GM23338 (cell line): ENCODE measurements at regions not wholly inside any gene's neighbourhood (a gene's known extent, or its start where the extent isn't known, plus 50 kb on each side); places are given as distances from the start of the nearest gene placed in this dataset.

Experiments used
- ATAC-seq: fragments of 200-7000 bp; cut with Tn5 transposase; 3 replicates; pipeline ENCODE4 v1.9.1; 2020
- DNase-seq: peaks from one replicate; pipeline ENCODE4 v3.0.0-alpha.2; 2015; ENCODE audit warnings: low spot score
- H2AFZ ChIP-seq: fragments of 200-600 bp; sonication (generic); 2 replicates; pipeline ENCODE4 v1.8.0; 2016; ENCODE audit warnings: antibody characterized with exemption, mild to moderate bottlenecking, moderate library complexity
- H3F3A ChIP-seq: fragments of 200-600 bp; sonication (generic); replicated peaks from 2 replicates; pipeline ENCODE4 v1.8.0; 2017; ENCODE audit warnings: antibody characterized with exemption, mixed run types, low read depth
- H3K27ac ChIP-seq: fragments of 200-600 bp; sonication (generic); 2 replicates; pipeline ENCODE4 v1.6.1; 2016; ENCODE audit warnings: low read depth
- H3K27me3 ChIP-seq: fragments of 200-600 bp; sonication (generic); 2 replicates; pipeline ENCODE4 v1.8.0; 2016; ENCODE audit warnings: mild to moderate bottlenecking, mixed run types, moderate library complexity; ENCODE audit not compliant: insufficient read depth
- H3K36me3 ChIP-seq: fragments of 200-600 bp; sonication (generic); 2 replicates; pipeline ENCODE4 v1.8.0; 2016; ENCODE audit warnings: mild to moderate bottlenecking; ENCODE audit not compliant: insufficient read depth
- H3K4me1 ChIP-seq: fragments of 200-600 bp; sonication (generic); 2 replicates; pipeline ENCODE4 v1.8.0; 2016; ENCODE audit warnings: mild to moderate bottlenecking, moderate library complexity; ENCODE audit not compliant: insufficient read depth
- H3K4me2 ChIP-seq: fragments of 200-600 bp; sonication (generic); 2 replicates; pipeline ENCODE4 v1.7.1; 2017; ENCODE audit warnings: mixed run types
- H3K4me3 ChIP-seq: fragments of 200-600 bp; sonication (generic); 2 replicates; pipeline ENCODE4 v1.6.1; 2016; ENCODE audit warnings: mixed run types
- H3K79me2 ChIP-seq: fragments of 200-600 bp; sonication (generic); replicated peaks from 2 replicates; pipeline ENCODE4 v1.8.0; 2017; ENCODE audit warnings: mild to moderate bottlenecking; ENCODE audit not compliant: insufficient read depth
- H3K9me2 ChIP-seq: fragments of 200-600 bp; sonication (generic); 2 replicates; pipeline ENCODE4 v1.8.0; 2017; ENCODE audit not compliant: insufficient read depth
- H4K20me1 ChIP-seq: fragments of 200-600 bp; sonication (generic); replicated peaks from 2 replicates; pipeline ENCODE4 v1.8.0; 2017; ENCODE audit warnings: mild to moderate bottlenecking; ENCODE audit not compliant: insufficient read depth
- H3K27ac Mint-ChIP-seq: 2 replicates; pipeline ENCODE4 v1.8.0; 2020; ENCODE audit warnings: inconsistent platforms, mild to moderate bottlenecking, moderate library complexity, mixed read lengths
- H3K27me3 Mint-ChIP-seq: 3 replicates; pipeline ENCODE4 v1.8.0; 2022; ENCODE audit warnings: low read depth, mild to moderate bottlenecking, moderate library complexity, mixed read lengths, inconsistent platforms; ENCODE audit not compliant: insufficient read depth, poor library complexity
- H3K36me3 Mint-ChIP-seq: 3 replicates; pipeline ENCODE4 v1.8.0; 2021; ENCODE audit warnings: low read depth, mild to moderate bottlenecking, inconsistent platforms, moderate library complexity, mixed read lengths
- H3K4me1 Mint-ChIP-seq: 3 replicates; pipeline ENCODE4 v1.8.0; 2020; ENCODE audit warnings: mild to moderate bottlenecking, inconsistent platforms, mixed read lengths
- H3K4me3 Mint-ChIP-seq: 3 replicates; pipeline ENCODE4 v1.8.0; 2021; ENCODE audit warnings: moderate library complexity, mild to moderate bottlenecking, inconsistent platforms, mixed read lengths
- H3K9me3 Mint-ChIP-seq: 3 replicates; pipeline ENCODE4 v1.8.0; 2020; ENCODE audit warnings: moderate library complexity, mild to moderate bottlenecking, inconsistent platforms, mixed read lengths
- CREB1 ChIP-seq: fragments of 250-450 bp; sonication (Bioruptor Pico); IDR thresholded peaks from 2 replicates; pipeline ENCODE4 v1.5.0; 2020; ENCODE audit warnings: low read depth, mild to moderate bottlenecking, moderate library complexity
- EZH2phosphoT487 ChIP-seq: fragments of 200-600 bp; sonication (generic); IDR thresholded peaks from one replicate; pipeline ENCODE4 v1.8.1; 2018; ENCODE audit warnings: antibody characterized with exemption; ENCODE audit not compliant: unreplicated experiment
- JUNB ChIP-seq: IDR thresholded peaks from one replicate; pipeline ENCODE4 v1.6.1; 2016; ENCODE audit warnings: antibody characterized with exemption; ENCODE audit not compliant: unreplicated experiment
- NANOG ChIP-seq: IDR thresholded peaks from 2 replicates; pipeline ENCODE4 v1.6.1; 2016; ENCODE audit warnings: antibody characterized with exemption, borderline replicate concordance
- POLR2AphosphoS5 ChIP-seq: IDR thresholded peaks from 2 replicates; pipeline ENCODE4 v1.6.1; 2016; ENCODE audit warnings: antibody characterized with exemption, low read depth
- STAT1 ChIP-seq: IDR thresholded peaks from one replicate; pipeline ENCODE4 v1.6.1; 2016; ENCODE audit warnings: antibody characterized with exemption; ENCODE audit not compliant: unreplicated experiment
- ZNF114 ChIP-seq: fragments of 250-450 bp; sonication (Bioruptor Pico); IDR thresholded peaks from 2 replicates; pipeline ENCODE4 v1.5.0; 2020; ENCODE audit warnings: mild to moderate bottlenecking, moderate library complexity
- TF ChIP-seq, protein P1 (sequence below): IDR thresholded peaks from 2 replicates; pipeline ENCODE4 v1.6.1; 2016; ENCODE audit warnings: antibody characterized with exemption
- TF ChIP-seq, protein P2 (sequence below), 2 experiments: fragments of 200-600 bp in 1 of 2; sonication (generic) in 1 of 2; conservative IDR thresholded peaks; 2 replicates each; pipeline versions ENCODE4 v1.5.1 to v1.6.1; 2016 to 2017; ENCODE audit warnings: antibody characterized with exemption in 2 of 2, low read depth in 2 of 2, mild to moderate bottlenecking in 2 of 2, moderate library complexity in 1 of 2
- TF ChIP-seq, protein P3 (sequence below): fragments of 250-450 bp; sonication (Bioruptor Pico); IDR thresholded peaks from 2 replicates; pipeline ENCODE4 v1.5.0; 2020; ENCODE audit warnings: mild to moderate bottlenecking, moderate library complexity
- TF ChIP-seq, protein P4 (sequence below): IDR thresholded peaks from one replicate; pipeline ENCODE4 v1.6.1; 2018; ENCODE audit warnings: antibody characterized with exemption; ENCODE audit not compliant: unreplicated experiment

DNA sequence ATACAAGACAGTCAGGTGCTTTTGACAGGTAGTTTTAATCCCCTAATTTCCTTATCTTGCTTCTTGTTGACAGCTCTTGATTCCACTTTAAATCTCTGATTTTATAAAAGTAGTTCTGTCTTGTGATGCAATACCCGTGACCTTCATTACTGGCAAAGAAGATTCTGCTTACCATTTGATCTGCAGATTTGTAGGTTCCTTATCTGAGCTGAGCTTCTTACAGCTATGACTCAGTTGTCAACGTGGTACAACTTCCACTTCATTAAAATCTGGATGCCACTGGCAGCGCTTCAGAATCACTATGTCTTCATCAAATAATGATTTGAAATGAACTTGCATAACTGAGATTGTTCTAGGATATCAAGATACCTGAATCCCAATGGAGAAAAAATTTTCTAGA is 543.6 kb upstream of the B3GALT2 start:
- no peak overlapping the region for H2AFZ ChIP-seq
- H3K27ac ChIP-seq: no peak overlapping the region
- Mint-ChIP-seq H3K36me3 (0 out of 3 replicates have a peak, but pooled peaks cover 3% of the 10 kb centered on the region), H3K4me3 (no peak overlapping the region), H3K27ac (no peak overlapping the region), H3K4me1 (peaks cover 15% of the 10 kb centered on the region; the same call in 2 of the 3 replicates), H3K27me3 (peaks cover 30% of the 10 kb centered on the region), H3K9me3 (peaks cover 9% of the 10 kb centered on the region)
- H4K20me1 ChIP-seq: 0 out of 2 replicates have a peak, but pooled peaks cover 3% of the 10 kb centered on the region
- H3K79me2 ChIP-seq: no peaks in the 10 kb centered on the region
- H3K4me3 ChIP-seq: no peak overlapping the region
- no peaks in the 10 kb centered on the region; the same call in 1 of the 2 replicates for H3K4me1 ChIP-seq
- no peak for TF ChIP-seq NANOG
- TF ChIP-seq, protein P1, sequence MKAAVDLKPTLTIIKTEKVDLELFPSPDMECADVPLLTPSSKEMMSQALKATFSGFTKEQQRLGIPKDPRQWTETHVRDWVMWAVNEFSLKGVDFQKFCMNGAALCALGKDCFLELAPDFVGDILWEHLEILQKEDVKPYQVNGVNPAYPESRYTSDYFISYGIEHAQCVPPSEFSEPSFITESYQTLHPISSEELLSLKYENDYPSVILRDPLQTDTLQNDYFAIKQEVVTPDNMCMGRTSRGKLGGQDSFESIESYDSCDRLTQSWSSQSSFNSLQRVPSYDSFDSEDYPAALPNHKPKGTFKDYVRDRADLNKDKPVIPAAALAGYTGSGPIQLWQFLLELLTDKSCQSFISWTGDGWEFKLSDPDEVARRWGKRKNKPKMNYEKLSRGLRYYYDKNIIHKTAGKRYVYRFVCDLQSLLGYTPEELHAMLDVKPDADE: no peak
- TF ChIP-seq, protein P2, sequence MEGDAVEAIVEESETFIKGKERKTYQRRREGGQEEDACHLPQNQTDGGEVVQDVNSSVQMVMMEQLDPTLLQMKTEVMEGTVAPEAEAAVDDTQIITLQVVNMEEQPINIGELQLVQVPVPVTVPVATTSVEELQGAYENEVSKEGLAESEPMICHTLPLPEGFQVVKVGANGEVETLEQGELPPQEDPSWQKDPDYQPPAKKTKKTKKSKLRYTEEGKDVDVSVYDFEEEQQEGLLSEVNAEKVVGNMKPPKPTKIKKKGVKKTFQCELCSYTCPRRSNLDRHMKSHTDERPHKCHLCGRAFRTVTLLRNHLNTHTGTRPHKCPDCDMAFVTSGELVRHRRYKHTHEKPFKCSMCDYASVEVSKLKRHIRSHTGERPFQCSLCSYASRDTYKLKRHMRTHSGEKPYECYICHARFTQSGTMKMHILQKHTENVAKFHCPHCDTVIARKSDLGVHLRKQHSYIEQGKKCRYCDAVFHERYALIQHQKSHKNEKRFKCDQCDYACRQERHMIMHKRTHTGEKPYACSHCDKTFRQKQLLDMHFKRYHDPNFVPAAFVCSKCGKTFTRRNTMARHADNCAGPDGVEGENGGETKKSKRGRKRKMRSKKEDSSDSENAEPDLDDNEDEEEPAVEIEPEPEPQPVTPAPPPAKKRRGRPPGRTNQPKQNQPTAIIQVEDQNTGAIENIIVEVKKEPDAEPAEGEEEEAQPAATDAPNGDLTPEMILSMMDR (conservative IDR thresholded peaks at IDR 0.05; ENCODE audit: low read depth in 2 of 2): no peak
- no peak for TF ChIP-seq POLR2AphosphoS5
- TF ChIP-seq, protein P3, sequence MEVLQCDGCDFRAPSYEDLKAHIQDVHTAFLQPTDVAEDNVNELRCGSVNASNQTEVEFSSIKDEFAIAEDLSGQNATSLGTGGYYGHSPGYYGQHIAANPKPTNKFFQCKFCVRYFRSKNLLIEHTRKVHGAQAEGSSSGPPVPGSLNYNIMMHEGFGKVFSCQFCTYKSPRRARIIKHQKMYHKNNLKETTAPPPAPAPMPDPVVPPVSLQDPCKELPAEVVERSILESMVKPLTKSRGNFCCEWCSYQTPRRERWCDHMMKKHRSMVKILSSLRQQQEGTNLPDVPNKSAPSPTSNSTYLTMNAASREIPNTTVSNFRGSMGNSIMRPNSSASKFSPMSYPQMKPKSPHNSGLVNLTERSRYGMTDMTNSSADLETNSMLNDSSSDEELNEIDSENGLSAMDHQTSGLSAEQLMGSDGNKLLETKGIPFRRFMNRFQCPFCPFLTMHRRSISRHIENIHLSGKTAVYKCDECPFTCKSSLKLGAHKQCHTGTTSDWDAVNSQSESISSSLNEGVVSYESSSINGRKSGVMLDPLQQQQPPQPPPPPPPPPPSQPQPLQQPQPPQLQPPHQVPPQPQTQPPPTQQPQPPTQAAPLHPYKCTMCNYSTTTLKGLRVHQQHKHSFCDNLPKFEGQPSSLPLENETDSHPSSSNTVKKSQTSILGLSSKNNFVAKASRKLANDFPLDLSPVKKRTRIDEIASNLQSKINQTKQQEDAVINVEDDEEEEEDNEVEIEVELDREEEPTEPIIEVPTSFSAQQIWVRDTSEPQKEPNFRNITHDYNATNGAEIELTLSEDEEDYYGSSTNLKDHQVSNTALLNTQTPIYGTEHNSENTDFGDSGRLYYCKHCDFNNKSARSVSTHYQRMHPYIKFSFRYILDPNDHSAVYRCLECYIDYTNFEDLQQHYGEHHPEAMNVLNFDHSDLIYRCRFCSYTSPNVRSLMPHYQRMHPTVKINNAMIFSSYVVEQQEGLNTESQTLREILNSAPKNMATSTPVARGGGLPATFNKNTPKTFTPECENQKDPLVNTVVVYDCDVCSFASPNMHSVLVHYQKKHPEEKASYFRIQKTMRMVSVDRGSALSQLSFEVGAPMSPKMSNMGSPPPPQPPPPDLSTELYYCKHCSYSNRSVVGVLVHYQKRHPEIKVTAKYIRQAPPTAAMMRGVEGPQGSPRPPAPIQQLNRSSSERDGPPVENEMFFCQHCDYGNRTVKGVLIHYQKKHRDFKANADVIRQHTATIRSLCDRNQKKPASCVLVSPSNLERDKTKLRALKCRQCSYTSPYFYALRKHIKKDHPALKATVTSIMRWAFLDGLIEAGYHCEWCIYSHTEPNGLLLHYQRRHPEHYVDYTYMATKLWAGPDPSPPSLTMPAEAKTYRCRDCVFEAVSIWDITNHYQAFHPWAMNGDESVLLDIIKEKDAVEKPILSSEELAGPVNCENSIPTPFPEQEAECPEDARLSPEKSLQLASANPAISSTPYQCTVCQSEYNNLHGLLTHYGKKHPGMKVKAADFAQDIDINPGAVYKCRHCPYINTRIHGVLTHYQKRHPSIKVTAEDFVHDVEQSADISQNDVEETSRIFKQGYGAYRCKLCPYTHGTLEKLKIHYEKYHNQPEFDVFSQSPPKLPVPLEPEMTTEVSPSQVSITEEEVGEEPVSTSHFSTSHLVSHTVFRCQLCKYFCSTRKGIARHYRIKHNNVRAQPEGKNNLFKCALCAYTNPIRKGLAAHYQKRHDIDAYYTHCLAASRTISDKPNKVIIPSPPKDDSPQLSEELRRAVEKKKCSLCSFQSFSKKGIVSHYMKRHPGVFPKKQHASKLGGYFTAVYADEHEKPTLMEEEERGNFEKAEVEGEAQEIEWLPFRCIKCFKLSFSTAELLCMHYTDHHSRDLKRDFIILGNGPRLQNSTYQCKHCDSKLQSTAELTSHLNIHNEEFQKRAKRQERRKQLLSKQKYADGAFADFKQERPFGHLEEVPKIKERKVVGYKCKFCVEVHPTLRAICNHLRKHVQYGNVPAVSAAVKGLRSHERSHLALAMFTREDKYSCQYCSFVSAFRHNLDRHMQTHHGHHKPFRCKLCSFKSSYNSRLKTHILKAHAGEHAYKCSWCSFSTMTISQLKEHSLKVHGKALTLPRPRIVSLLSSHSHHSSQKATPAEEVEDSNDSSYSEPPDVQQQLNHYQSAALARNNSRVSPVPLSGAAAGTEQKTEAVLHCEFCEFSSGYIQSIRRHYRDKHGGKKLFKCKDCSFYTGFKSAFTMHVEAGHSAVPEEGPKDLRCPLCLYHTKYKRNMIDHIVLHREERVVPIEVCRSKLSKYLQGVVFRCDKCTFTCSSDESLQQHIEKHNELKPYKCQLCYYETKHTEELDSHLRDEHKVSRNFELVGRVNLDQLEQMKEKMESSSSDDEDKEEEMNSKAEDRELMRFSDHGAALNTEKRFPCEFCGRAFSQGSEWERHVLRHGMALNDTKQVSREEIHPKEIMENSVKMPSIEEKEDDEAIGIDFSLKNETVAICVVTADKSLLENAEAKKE (CRISPR knock-in tag): no peak
- TF ChIP-seq CREB1 (CRISPR knock-in tag): no peak
- TF ChIP-seq JUNB: no peak
- no peak for TF ChIP-seq STAT1
- no peak for TF ChIP-seq ZNF114 (CRISPR knock-in tag)
- TF ChIP-seq EZH2phosphoT487: no peak
- TF ChIP-seq, protein P4, sequence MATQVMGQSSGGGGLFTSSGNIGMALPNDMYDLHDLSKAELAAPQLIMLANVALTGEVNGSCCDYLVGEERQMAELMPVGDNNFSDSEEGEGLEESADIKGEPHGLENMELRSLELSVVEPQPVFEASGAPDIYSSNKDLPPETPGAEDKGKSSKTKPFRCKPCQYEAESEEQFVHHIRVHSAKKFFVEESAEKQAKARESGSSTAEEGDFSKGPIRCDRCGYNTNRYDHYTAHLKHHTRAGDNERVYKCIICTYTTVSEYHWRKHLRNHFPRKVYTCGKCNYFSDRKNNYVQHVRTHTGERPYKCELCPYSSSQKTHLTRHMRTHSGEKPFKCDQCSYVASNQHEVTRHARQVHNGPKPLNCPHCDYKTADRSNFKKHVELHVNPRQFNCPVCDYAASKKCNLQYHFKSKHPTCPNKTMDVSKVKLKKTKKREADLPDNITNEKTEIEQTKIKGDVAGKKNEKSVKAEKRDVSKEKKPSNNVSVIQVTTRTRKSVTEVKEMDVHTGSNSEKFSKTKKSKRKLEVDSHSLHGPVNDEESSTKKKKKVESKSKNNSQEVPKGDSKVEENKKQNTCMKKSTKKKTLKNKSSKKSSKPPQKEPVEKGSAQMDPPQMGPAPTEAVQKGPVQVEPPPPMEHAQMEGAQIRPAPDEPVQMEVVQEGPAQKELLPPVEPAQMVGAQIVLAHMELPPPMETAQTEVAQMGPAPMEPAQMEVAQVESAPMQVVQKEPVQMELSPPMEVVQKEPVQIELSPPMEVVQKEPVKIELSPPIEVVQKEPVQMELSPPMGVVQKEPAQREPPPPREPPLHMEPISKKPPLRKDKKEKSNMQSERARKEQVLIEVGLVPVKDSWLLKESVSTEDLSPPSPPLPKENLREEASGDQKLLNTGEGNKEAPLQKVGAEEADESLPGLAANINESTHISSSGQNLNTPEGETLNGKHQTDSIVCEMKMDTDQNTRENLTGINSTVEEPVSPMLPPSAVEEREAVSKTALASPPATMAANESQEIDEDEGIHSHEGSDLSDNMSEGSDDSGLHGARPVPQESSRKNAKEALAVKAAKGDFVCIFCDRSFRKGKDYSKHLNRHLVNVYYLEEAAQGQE: no peak
- H3K36me3 ChIP-seq: no peaks in the 10 kb centered on the region
- H3F3A ChIP-seq: no peaks in the 10 kb centered on the region
- no peaks in the 10 kb centered on the region for H3K9me2 ChIP-seq
- ATAC-seq (no peak), DNase-seq (no peak)
- peaks cover 54% of the 10 kb centered on the region for H3K27me3 ChIP-seq
- H3K4me2 ChIP-seq: no peak overlapping the region
